ENCODE measurements at regions not wholly inside any gene's neighbourhood (a gene's known extent, or its start where the extent isn't known, plus 50 kb on each side); places are given as distances from the start of the nearest gene placed in this dataset.
A peak's percentile ranks its signal among the peaks of the same experiment; 100 is the strongest.
"Not testable (repeated sequence)": the region's sequence is repeated elsewhere in the genome, so short reads cannot be mapped to it uniquely, and the experiment has no call there.

GRCh38 chr2:7867867-7868266 is 814.0 kb upstream of the ID2 start:
- Histone ChIP-seq H3K4me3 (ENCODE audit: insufficient read length, low read depth) (no peak overlapping the region), H3K36me3 (ENCODE audit: insufficient read depth, insufficient read length, low read length) (no peaks in the 10 kb centered on the region), H3K27me3 (ENCODE audit: insufficient read depth, insufficient read length) (no peaks in the 10 kb centered on the region), H3K9ac (ENCODE audit: insufficient read length, low read depth) (no peak overlapping the region), H3K4me1 (ENCODE audit: insufficient read depth, insufficient read length) (no peaks in the 10 kb centered on the region), H3K9me3 (ENCODE audit: insufficient read depth, low read length) (peaks cover 4% of the 10 kb centered on the region; the same call in 1 of the 2 replicates)
- no peak for DNase-seq (ENCODE audit: low read depth, low spot score)
- TF ChIP-seq SUZ12 (IDR thresholded peaks at IDR 0.05; ENCODE audit: extremely low read depth, insufficient read depth, insufficient read length) (no peak), ZNF274 (IDR thresholded peaks at IDR 0.05; ENCODE audit: low read depth, low read length) (no peak), YY1 (IDR thresholded peaks at IDR 0.05; ENCODE audit: insufficient read depth, insufficient read length) (no peak)

GRCh38 chr2:7868836-7869235 is 813.0 kb upstream of the ID2 start:
- H3K36me3 ChIP-seq (ENCODE audit: insufficient read depth, insufficient read length, low read length): no peaks in the 10 kb centered on the region
- no peak for DNase-seq (ENCODE audit: low read depth, low spot score)
- H3K4me1 ChIP-seq (ENCODE audit: insufficient read depth, insufficient read length): no peaks in the 10 kb centered on the region
- TF ChIP-seq YY1 (IDR thresholded peaks at IDR 0.05; ENCODE audit: insufficient read depth, insufficient read length) (no peak), ZNF274 (IDR thresholded peaks at IDR 0.05; ENCODE audit: low read depth, low read length) (no peak), SUZ12 (IDR thresholded peaks at IDR 0.05; ENCODE audit: extremely low read depth, insufficient read depth, insufficient read length) (no peak)
- no peaks in the 10 kb centered on the region for H3K27me3 ChIP-seq (ENCODE audit: insufficient read depth, insufficient read length)
- no peak overlapping the region for H3K4me3 ChIP-seq (ENCODE audit: insufficient read length, low read depth)
- no peak overlapping the region for H3K9ac ChIP-seq (ENCODE audit: insufficient read length, low read depth)
- H3K9me3 ChIP-seq (ENCODE audit: insufficient read depth, low read length): peaks cover 4% of the 10 kb centered on the region; the same call in 1 of the 2 replicates

GRCh38 chr2:7876445-7876844 is 805.4 kb upstream of the ID2 start:
- H3K9me3 ChIP-seq (ENCODE audit: insufficient read depth, low read length); DNase-seq (ENCODE audit: low read depth, low spot score); H3K9ac ChIP-seq (ENCODE audit: insufficient read length, low read depth); H3K4me3 ChIP-seq (ENCODE audit: insufficient read length, low read depth); H3K4me1 ChIP-seq (ENCODE audit: insufficient read depth, insufficient read length); H3K36me3 ChIP-seq (ENCODE audit: insufficient read depth, insufficient read length, low read length); H3K27me3 ChIP-seq (ENCODE audit: insufficient read depth, insufficient read length): not testable (repeated sequence)

GRCh38 chr2:7878266-7878665 is 803.6 kb upstream of the ID2 start:
- Histone ChIP-seq H3K4me3 (ENCODE audit: insufficient read length, low read depth) (peak overlapping the region; percentile 30), H3K9ac (ENCODE audit: insufficient read length, low read depth) (peak overlapping the region; percentile 42)
- not testable (repeated sequence) for DNase-seq (ENCODE audit: low read depth, low spot score); H3K9me3 ChIP-seq (ENCODE audit: insufficient read depth, low read length); H3K27me3 ChIP-seq (ENCODE audit: insufficient read depth, insufficient read length); H3K4me1 ChIP-seq (ENCODE audit: insufficient read depth, insufficient read length); H3K36me3 ChIP-seq (ENCODE audit: insufficient read depth, insufficient read length, low read length)

- Histone ChIP-seq H3K4me3 (ENCODE audit: insufficient read length, low read depth) (peak overlapping the region; percentile 36), H3K9ac (ENCODE audit: insufficient read length, low read depth) (peak overlapping the region; percentile 76)
Observed at GRCh38 chr2:7878786-7879482, 802.9 kb upstream of the ID2 start.

GRCh38 chr2:7879483-7879835 is 802.4 kb upstream of the ID2 start:
- no peak for DNase-seq (ENCODE audit: low read depth, low spot score)
- Histone ChIP-seq H3K36me3 (ENCODE audit: insufficient read depth, insufficient read length, low read length) (no peaks in the 10 kb centered on the region), H3K4me1 (ENCODE audit: insufficient read depth, insufficient read length) (peaks cover 4% of the 10 kb centered on the region), H3K4me3 (ENCODE audit: insufficient read length, low read depth) (peak overlapping the region; percentile 36), H3K27me3 (ENCODE audit: insufficient read depth, insufficient read length) (no peaks in the 10 kb centered on the region), H3K9me3 (ENCODE audit: insufficient read depth, low read length) (peaks cover 8% of the 10 kb centered on the region; the same call in 1 of the 2 replicates), H3K9ac (ENCODE audit: insufficient read length, low read depth) (peak overlapping the region; percentile 66)
- TF ChIP-seq ZNF274 (IDR thresholded peaks at IDR 0.05; ENCODE audit: low read depth, low read length): no peak
- no peak for TF ChIP-seq SUZ12 (IDR thresholded peaks at IDR 0.05; ENCODE audit: extremely low read depth, insufficient read depth, insufficient read length)
- no peak for TF ChIP-seq YY1 (IDR thresholded peaks at IDR 0.05; ENCODE audit: insufficient read depth, insufficient read length)

More at GRCh38 chr2:7878786-7879482, 802.9 kb upstream of the ID2 start:
- TF ChIP-seq YY1 (IDR thresholded peaks at IDR 0.05; ENCODE audit: insufficient read depth, insufficient read length) (no peak), SUZ12 (IDR thresholded peaks at IDR 0.05; ENCODE audit: extremely low read depth, insufficient read depth, insufficient read length) (no peak), ZNF274 (IDR thresholded peaks at IDR 0.05; ENCODE audit: low read depth, low read length) (no peak)
- Histone ChIP-seq H3K4me1 (ENCODE audit: insufficient read depth, insufficient read length) (peaks cover 4% of the 10 kb centered on the region), H3K27me3 (ENCODE audit: insufficient read depth, insufficient read length) (no peaks in the 10 kb centered on the region), H3K36me3 (ENCODE audit: insufficient read depth, insufficient read length, low read length) (no peaks in the 10 kb centered on the region), H3K9me3 (ENCODE audit: insufficient read depth, low read length) (peaks cover 7% of the 10 kb centered on the region; the same call in 1 of the 2 replicates)
- DNase-seq (ENCODE audit: low read depth, low spot score): peak; percentile 90

GRCh38 chr2:7880126-7880525 is 801.7 kb upstream of the ID2 start:
- Histone ChIP-seq H3K4me3 (ENCODE audit: insufficient read length, low read depth) (no peak overlapping the region), H3K36me3 (ENCODE audit: insufficient read depth, insufficient read length, low read length) (no peaks in the 10 kb centered on the region), H3K9ac (ENCODE audit: insufficient read length, low read depth) (no peak overlapping the region), H3K9me3 (ENCODE audit: insufficient read depth, low read length) (peaks cover 8% of the 10 kb centered on the region; the same call in 1 of the 2 replicates), H3K4me1 (ENCODE audit: insufficient read depth, insufficient read length) (peaks cover 4% of the 10 kb centered on the region), H3K27me3 (ENCODE audit: insufficient read depth, insufficient read length) (no peaks in the 10 kb centered on the region)
- TF ChIP-seq SUZ12 (IDR thresholded peaks at IDR 0.05; ENCODE audit: extremely low read depth, insufficient read depth, insufficient read length): no peak
- no peak for TF ChIP-seq YY1 (IDR thresholded peaks at IDR 0.05; ENCODE audit: insufficient read depth, insufficient read length)
- TF ChIP-seq ZNF274 (IDR thresholded peaks at IDR 0.05; ENCODE audit: low read depth, low read length): no peak
- no peak for DNase-seq (ENCODE audit: low read depth, low spot score)

Data from NT2/D1 (cell line).